Stimulated activated memory B cell treated with anti-CD40 and anti-IgM and Interleukin-4, amounts not matched to agents 10 μg/mL and 1 μg/mL and 100 μg/mL, for 72 hours (primary cell): ENCODE measurements at regions not wholly inside any gene's neighbourhood (a gene's known extent, or its start where the extent isn't known, plus 50 kb on each side); places are given as distances from the start of the nearest gene placed in this dataset.

ENCODE experiments used
- ATAC-seq: fragments of 150-1000 bp; cut with Tn5 transposase; 2 replicates; pipeline ENCODE4 v1.10.0; 2021
- H3K27ac Mint-ChIP-seq: one replicate; pipeline ENCODE4 v1.8.0; 2022; ENCODE audit warnings: mild to moderate bottlenecking, mixed read lengths
- H3K27me3 Mint-ChIP-seq: one replicate; pipeline ENCODE4 v1.8.0; 2022; ENCODE audit warnings: mixed read lengths
- H3K36me3 Mint-ChIP-seq: one replicate; pipeline ENCODE4 v1.8.0; 2022; ENCODE audit warnings: mixed read lengths
- H3K4me1 Mint-ChIP-seq: one replicate; pipeline ENCODE4 v1.8.0; 2022; ENCODE audit warnings: mixed read lengths
- H3K4me3 Mint-ChIP-seq: one replicate; pipeline ENCODE4 v1.8.0; 2022; ENCODE audit warnings: mild to moderate bottlenecking, moderate library complexity, mixed read lengths
- H3K9me3 Mint-ChIP-seq: one replicate; pipeline ENCODE4 v1.8.0; 2022; ENCODE audit warnings: mixed read lengths

DNA sequence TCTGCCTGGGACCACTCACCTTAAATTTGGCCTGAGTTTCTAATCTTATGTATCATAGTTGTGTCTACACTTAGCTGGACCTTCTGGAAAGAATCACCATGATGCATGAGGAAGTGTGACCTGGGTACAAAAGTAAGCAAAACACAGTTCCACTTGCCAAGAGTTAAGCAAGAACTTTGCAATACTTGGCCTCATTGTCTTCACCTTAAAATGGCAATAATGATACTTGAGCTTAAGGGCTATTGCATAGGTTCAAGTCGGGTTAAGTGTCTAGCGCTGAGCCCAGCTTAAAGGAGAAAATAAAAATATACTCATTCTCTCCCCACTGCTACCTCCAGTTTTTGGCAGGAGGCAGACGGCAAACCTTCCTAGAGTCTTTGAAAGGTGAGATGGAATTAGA lies 133.9 kb upstream of the BMPER start:
- Mint-ChIP-seq H3K4me1 (no peaks in the 10 kb centered on the region), H3K27ac (no peak overlapping the region), H3K27me3 (no peaks in the 10 kb centered on the region), H3K4me3 (no peak overlapping the region), H3K36me3 (no peaks in the 10 kb centered on the region), H3K9me3 (no peaks in the 10 kb centered on the region)
- ATAC-seq: no peak

- no peak for ATAC-seq
- no peaks in the 10 kb centered on the region for H3K36me3 Mint-ChIP-seq
- no peaks in the 10 kb centered on the region for H3K9me3 Mint-ChIP-seq
- no peak overlapping the region for H3K27ac Mint-ChIP-seq
- H3K4me1 Mint-ChIP-seq: no peaks in the 10 kb centered on the region
- H3K27me3 Mint-ChIP-seq: no peaks in the 10 kb centered on the region
- H3K4me3 Mint-ChIP-seq: no peak overlapping the region
These were observed 132.3 kb upstream of the BMPER start for GRCh38 chr7:33773053-33773452.

GRCh38 chr7:33774762-33775523 lies 130.4 kb upstream of the BMPER start:
- no peaks in the 10 kb centered on the region for H3K36me3 Mint-ChIP-seq
- no peaks in the 10 kb centered on the region for H3K4me1 Mint-ChIP-seq
- H3K27ac Mint-ChIP-seq: no peak overlapping the region
- H3K27me3 Mint-ChIP-seq: no peaks in the 10 kb centered on the region
- no peak overlapping the region for H3K4me3 Mint-ChIP-seq
- no peak for ATAC-seq
- H3K9me3 Mint-ChIP-seq: no peaks in the 10 kb centered on the region

GRCh38 chr7:33775790-33776189 lies 129.5 kb upstream of the BMPER start:
- H3K27ac Mint-ChIP-seq: no peak overlapping the region
- H3K36me3 Mint-ChIP-seq: no peaks in the 10 kb centered on the region
- H3K27me3 Mint-ChIP-seq: no peaks in the 10 kb centered on the region
- no peak overlapping the region for H3K4me3 Mint-ChIP-seq
- H3K9me3 Mint-ChIP-seq: no peaks in the 10 kb centered on the region
- no peak for ATAC-seq
- no peaks in the 10 kb centered on the region for H3K4me1 Mint-ChIP-seq

- no peak for ATAC-seq
- no peaks in the 10 kb centered on the region for H3K4me1 Mint-ChIP-seq
These were observed 128.6 kb upstream of the BMPER start for GRCh38 chr7:33776788-33777187.

DNA sequence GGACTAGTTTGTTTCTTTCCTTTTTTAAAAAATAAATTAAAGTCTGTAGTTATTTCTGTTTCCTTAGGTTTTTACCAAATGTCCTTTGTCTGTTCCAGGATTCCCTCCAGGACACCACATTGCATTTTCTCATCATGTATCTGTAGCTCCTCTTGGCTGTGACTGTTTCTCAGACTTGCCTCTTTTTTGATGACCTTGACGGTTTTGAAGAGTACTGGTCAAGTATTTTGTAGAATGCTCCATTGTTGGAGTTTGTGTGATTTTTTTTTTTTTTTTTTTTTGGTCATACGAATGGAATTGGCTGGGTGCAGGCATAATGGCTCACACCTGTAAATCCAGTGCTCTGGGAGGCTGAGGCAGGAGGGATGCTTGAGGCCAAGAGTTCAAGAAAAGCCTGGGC lies 127.1 kb upstream of the BMPER start:
- no peak overlapping the region for H3K4me3 Mint-ChIP-seq
- no peak overlapping the region for H3K27ac Mint-ChIP-seq
- H3K4me1 Mint-ChIP-seq: no peaks in the 10 kb centered on the region
- no peak for ATAC-seq
- H3K36me3 Mint-ChIP-seq: no peaks in the 10 kb centered on the region
- no peaks in the 10 kb centered on the region for H3K9me3 Mint-ChIP-seq
- no peaks in the 10 kb centered on the region for H3K27me3 Mint-ChIP-seq

More at GRCh38 chr7:33776788-33777187, 128.6 kb upstream of the BMPER start:
- Mint-ChIP-seq H3K9me3 (no peaks in the 10 kb centered on the region), H3K27me3 (no peaks in the 10 kb centered on the region), H3K27ac (no peak overlapping the region), H3K36me3 (no peaks in the 10 kb centered on the region), H3K4me3 (no peak overlapping the region)

- H3K4me3 Mint-ChIP-seq: no peak overlapping the region
- H3K4me1 Mint-ChIP-seq: no peaks in the 10 kb centered on the region
- no peak overlapping the region for H3K27ac Mint-ChIP-seq
- no peaks in the 10 kb centered on the region for H3K36me3 Mint-ChIP-seq
- no peaks in the 10 kb centered on the region for H3K27me3 Mint-ChIP-seq
- ATAC-seq: no peak
- no peaks in the 10 kb centered on the region for H3K9me3 Mint-ChIP-seq
These were observed 126.1 kb upstream of the BMPER start for GRCh38 chr7:33779216-33779615.

- Mint-ChIP-seq H3K27me3 (no peaks in the 10 kb centered on the region), H3K4me1 (no peaks in the 10 kb centered on the region), H3K4me3 (no peak overlapping the region), H3K9me3 (no peaks in the 10 kb centered on the region), H3K36me3 (no peaks in the 10 kb centered on the region), H3K27ac (no peak overlapping the region)
- ATAC-seq: no peak
These were observed 124.2 kb upstream of the BMPER start for GRCh38 chr7:33781167-33781566.

DNA sequence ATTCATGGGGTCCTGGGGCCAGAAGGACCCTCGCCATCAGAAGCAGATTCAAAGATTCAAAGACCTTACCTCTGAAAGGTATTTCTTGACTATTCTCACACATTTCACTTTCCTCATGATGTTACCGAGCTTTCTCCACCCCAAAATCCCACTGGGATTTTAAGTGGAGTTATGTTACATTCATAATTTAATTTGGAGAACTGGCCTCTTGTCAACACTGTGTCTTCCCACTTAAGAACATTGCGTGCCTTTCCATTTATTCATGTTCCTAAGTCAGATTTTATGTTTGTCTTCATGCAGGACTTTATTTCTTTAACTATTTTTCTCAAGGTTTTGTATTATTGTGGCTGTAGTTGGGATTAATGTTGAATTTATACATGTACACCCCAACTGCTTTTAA lies 123.5 kb upstream of the BMPER start:
- Mint-ChIP-seq H3K9me3 (no peaks in the 10 kb centered on the region), H3K27me3 (no peaks in the 10 kb centered on the region), H3K36me3 (no peaks in the 10 kb centered on the region), H3K4me1 (no peaks in the 10 kb centered on the region), H3K4me3 (no peak overlapping the region), H3K27ac (no peak overlapping the region)
- no peak for ATAC-seq

- Mint-ChIP-seq H3K27me3 (no peaks in the 10 kb centered on the region), H3K36me3 (no peaks in the 10 kb centered on the region), H3K4me3 (no peak overlapping the region), H3K9me3 (no peaks in the 10 kb centered on the region), H3K4me1 (no peaks in the 10 kb centered on the region), H3K27ac (no peak overlapping the region)
- ATAC-seq: no peak
These were observed 121.3 kb upstream of the BMPER start for GRCh38 chr7:33784000-33784399.

DNA sequence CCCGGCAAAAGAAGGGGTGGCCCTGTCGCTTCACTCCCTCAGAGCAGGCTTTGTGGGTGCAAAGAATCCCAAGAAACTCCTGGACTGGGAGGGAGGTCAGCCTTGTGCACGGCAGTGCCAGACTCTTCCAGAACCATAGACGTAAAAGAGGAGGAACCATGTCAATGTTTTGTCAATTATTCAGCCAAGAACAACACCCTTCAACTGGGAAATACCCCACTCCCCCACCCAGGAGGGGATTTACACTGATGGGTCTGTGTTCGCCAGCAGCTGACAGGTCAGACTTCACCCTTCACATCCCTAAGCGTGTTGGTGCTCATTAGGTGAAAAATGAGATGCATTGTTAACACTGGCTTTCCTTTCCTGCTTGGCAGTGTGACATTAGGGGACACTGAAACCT lies 116.8 kb upstream of the BMPER start:
- Mint-ChIP-seq H3K9me3 (no peaks in the 10 kb centered on the region), H3K4me1 (no peaks in the 10 kb centered on the region), H3K36me3 (no peaks in the 10 kb centered on the region), H3K27me3 (no peaks in the 10 kb centered on the region), H3K4me3 (no peak overlapping the region), H3K27ac (no peak overlapping the region)
- no peak for ATAC-seq

DNA sequence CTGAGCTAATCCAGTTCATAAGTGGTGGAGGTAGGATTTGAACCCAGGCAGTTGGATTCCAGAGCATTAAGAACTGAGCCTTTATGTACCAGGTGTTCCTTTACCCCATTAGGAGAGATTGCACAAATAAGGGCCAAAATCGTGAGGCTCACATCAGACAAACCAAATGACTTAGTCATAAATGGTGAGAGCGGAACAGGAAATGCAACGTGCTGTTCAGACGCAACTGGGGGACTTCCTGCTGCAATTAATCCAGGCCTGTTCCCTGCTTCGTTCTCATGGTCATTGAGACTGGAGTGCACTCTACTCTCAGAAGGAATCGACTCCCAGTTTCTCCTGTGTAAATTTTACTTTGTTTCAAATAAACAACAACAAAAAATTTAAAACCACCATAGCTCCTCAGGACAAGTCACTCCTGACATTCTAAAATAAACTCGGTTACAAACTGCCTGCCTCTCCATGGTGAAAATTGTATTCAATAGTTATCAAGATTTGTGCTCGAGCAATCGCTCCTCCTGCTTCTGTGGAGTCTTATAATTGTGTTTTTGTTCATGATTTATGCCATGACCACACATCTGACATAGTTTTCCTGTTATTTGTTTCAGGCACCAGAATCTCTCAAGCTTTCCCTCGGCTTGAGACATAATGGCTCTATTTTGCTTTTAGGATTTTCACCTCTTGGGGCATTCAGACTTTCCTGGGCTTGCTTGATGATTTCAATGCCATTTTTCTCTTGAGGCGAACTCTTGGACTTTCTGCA lies 115.3 kb upstream of the BMPER start:
- Mint-ChIP-seq H3K4me1 (no peaks in the 10 kb centered on the region), H3K4me3 (no peak overlapping the region), H3K36me3 (no peaks in the 10 kb centered on the region), H3K27me3 (no peaks in the 10 kb centered on the region), H3K27ac (no peak overlapping the region), H3K9me3 (no peaks in the 10 kb centered on the region)
- no peak for ATAC-seq

- Mint-ChIP-seq H3K4me1 (no peaks in the 10 kb centered on the region), H3K27me3 (no peaks in the 10 kb centered on the region), H3K9me3 (no peaks in the 10 kb centered on the region), H3K27ac (no peak overlapping the region), H3K4me3 (no peak overlapping the region), H3K36me3 (no peaks in the 10 kb centered on the region)
- no peak for ATAC-seq
These were observed 114.6 kb upstream of the BMPER start for GRCh38 chr7:33790746-33791145.

GRCh38 chr7:33792041-33792440 lies 113.3 kb upstream of the BMPER start:
- Mint-ChIP-seq H3K9me3 (no peaks in the 10 kb centered on the region), H3K27me3 (no peaks in the 10 kb centered on the region), H3K36me3 (no peaks in the 10 kb centered on the region), H3K4me1 (no peaks in the 10 kb centered on the region), H3K4me3 (no peak overlapping the region), H3K27ac (no peak overlapping the region)
- ATAC-seq: no peak

DNA sequence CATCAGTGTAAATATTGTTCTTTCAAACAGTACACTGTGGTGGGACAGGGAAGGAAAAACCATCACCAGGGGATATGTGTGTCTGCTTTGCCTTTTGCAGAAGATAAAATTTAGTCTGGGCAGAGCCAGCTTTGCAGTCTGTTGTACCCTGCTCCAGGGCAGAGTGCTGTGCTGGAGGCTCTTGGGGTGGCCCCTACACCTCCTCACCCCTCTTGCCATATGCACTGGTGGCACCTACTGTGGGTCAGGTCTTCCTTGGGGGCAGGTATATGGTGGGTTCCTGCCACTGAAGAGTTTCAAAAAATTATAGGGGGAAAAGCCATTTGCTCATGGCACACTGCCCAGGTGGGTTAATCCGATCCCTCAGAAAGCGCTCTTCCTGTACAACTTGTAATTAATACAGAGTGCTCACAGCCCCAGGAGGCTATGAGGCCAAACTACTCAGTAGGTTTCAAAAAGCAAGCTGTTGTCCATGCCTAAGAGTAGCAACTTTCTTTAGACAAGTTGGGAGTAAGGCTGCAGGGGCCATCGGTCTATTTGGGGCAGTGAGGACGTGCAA lies 112.7 kb upstream of the BMPER start:
- Mint-ChIP-seq H3K4me3 (no peak overlapping the region), H3K27ac (no peak overlapping the region), H3K9me3 (no peaks in the 10 kb centered on the region), H3K27me3 (no peaks in the 10 kb centered on the region), H3K4me1 (no peaks in the 10 kb centered on the region), H3K36me3 (no peaks in the 10 kb centered on the region)
- no peak for ATAC-seq

- no peaks in the 10 kb centered on the region for H3K9me3 Mint-ChIP-seq
- no peaks in the 10 kb centered on the region for H3K27me3 Mint-ChIP-seq
- H3K36me3 Mint-ChIP-seq: no peaks in the 10 kb centered on the region
- H3K27ac Mint-ChIP-seq: no peak overlapping the region
- no peak for ATAC-seq
- H3K4me1 Mint-ChIP-seq: no peaks in the 10 kb centered on the region
- no peak overlapping the region for H3K4me3 Mint-ChIP-seq
These were observed 111.7 kb upstream of the BMPER start for GRCh38 chr7:33793616-33794015.
